ENCODE measurements at regions not wholly inside any gene's neighbourhood (a gene's known extent, or its start where the extent isn't known, plus 50 kb on each side); places are given as distances from the start of the nearest gene placed in this dataset.

GRCh38 chr17:63311416-63311937, 134.6 kb downstream of the CYB561 start:
- TF ChIP-seq, protein P1, sequence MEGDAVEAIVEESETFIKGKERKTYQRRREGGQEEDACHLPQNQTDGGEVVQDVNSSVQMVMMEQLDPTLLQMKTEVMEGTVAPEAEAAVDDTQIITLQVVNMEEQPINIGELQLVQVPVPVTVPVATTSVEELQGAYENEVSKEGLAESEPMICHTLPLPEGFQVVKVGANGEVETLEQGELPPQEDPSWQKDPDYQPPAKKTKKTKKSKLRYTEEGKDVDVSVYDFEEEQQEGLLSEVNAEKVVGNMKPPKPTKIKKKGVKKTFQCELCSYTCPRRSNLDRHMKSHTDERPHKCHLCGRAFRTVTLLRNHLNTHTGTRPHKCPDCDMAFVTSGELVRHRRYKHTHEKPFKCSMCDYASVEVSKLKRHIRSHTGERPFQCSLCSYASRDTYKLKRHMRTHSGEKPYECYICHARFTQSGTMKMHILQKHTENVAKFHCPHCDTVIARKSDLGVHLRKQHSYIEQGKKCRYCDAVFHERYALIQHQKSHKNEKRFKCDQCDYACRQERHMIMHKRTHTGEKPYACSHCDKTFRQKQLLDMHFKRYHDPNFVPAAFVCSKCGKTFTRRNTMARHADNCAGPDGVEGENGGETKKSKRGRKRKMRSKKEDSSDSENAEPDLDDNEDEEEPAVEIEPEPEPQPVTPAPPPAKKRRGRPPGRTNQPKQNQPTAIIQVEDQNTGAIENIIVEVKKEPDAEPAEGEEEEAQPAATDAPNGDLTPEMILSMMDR (conservative IDR thresholded peaks at IDR 0.05; ENCODE audit: low read depth, low read length): no peak
- DNase-seq (ENCODE audit: low read depth): no peak
- H3K4me3 ChIP-seq (ENCODE audit: low read length): no peak overlapping the region

DNA sequence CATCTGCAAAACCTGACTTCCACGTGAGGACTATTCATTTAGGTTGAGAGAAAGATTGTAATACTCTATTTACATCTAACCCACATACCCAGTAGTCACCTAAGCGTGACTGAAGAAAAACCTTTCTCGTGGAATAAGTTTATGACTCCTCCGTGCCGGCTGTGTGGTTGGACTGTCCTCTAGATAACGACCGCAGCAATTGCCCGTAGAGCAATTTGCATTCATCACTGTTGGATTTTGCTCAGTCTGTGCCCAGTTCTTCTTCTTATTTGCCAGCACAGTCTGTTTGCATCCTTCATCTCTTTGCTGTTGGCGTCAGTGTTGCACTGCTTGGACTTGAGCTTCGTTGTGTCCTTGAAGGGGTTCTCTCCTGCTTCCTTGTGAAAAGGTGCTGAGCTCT, 131.3 kb downstream of the CYB561 start:
- DNase-seq (ENCODE audit: low read depth): no peak
- H3K4me3 ChIP-seq (ENCODE audit: low read length): no peak overlapping the region
- TF ChIP-seq, protein P1 (conservative IDR thresholded peaks at IDR 0.05; ENCODE audit: low read depth, low read length): no peak

DNA sequence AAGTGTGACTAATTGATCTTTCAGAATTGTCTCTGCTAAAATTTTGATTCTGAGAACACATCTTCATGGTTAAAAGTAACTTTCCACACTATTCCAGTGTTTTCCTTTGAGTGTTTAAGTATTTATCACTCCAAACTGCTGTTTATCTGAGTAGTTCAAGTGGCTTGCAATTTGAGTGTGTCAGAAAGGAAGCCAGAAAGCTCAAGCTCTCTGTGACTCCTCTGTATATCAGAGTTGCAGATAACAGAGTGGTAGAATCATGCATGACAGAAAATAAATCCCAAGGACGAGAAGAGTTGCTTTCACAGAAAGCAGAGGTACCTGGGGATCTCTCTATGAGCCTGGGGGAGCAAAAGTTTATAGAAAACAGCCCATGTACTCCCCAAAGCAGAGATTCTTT, 130.0 kb downstream of the CYB561 start:
- H3K4me3 ChIP-seq (ENCODE audit: low read length): no peak overlapping the region
- DNase-seq (ENCODE audit: low read depth): no peak
- TF ChIP-seq, protein P1 (conservative IDR thresholded peaks at IDR 0.05; ENCODE audit: low read depth, low read length): no peak

- DNase-seq (ENCODE audit: low read depth): no peak
- no peak overlapping the region for H3K4me3 ChIP-seq (ENCODE audit: low read length)
- TF ChIP-seq, protein P1 (conservative IDR thresholded peaks at IDR 0.05; ENCODE audit: low read depth, low read length): no peak
These were observed 128.8 kb downstream of the CYB561 start for GRCh38 chr17:63317166-63317840.

DNA sequence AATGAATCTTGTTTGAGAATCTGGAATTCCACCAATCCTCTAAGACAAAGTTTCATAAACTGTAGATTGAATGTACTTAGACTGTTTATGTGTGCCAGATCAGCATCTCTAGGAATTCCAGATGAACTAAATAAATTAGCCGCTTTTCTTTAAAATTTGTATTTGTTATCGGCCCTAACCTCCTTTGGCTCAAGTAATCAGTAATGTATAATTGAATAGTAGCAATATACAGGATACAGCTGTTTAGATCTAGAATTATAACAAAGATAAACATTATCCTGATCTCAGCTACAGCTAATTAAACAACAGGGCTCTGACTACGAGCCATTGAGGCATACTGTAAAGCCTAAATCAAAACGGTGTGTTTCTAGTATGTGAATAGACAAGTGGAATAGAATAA, 120.3 kb downstream of the CYB561 start:
- TF ChIP-seq, protein P1 (conservative IDR thresholded peaks at IDR 0.05; ENCODE audit: low read depth, low read length): no peak
- DNase-seq (ENCODE audit: low read depth): no peak
- no peak overlapping the region for H3K4me3 ChIP-seq (ENCODE audit: low read length)

DNA sequence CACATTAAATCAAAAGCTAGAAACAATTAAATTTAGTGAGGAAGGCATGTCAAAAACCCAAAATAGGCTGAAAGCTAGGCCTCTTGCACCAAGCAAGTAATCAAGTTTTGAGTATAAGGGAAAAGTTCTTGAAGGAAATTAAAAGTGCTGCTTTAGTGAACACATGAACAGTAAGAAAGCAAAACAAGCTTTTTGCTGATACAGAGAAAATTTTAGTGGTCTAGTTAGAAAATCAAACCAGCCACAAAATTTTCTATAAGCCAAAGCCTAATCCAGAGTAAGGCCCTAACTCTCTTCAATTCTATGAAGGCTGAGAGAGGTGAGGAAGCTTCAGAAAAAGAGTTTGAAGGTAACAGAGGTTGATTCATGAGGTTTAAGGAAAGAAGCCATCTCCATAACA, 116.2 kb downstream of the CYB561 start:
- TF ChIP-seq, protein P1 (conservative IDR thresholded peaks at IDR 0.05; ENCODE audit: low read depth, low read length): no peak
- DNase-seq (ENCODE audit: low read depth): no peak
- H3K4me3 ChIP-seq (ENCODE audit: low read length): no peak overlapping the region
